Activated T-helper 1 cell treated with anti-CD3 and anti-CD28 coated beads, Interleukin-12 subunit alpha, Interleukin-12 subunit beta, Interleukin-2, Interleukin-4 antibody, amounts not matched to agents 30 ng/mL and 10 ng/mL and 1 ng/mL, durations not matched to agents 14 hours and 24 hours and 36 hours (primary cell): ENCODE measurements at regions not wholly inside any gene's neighbourhood (a gene's known extent, or its start where the extent isn't known, plus 50 kb on each side); places are given as distances from the start of the nearest gene placed in this dataset.
"Not testable (repeated sequence)": the region's sequence is repeated elsewhere in the genome, so short reads cannot be mapped to it uniquely, and the experiment has no call there.

ENCODE experiments used
- DNase-seq: peaks from one replicate; pipeline ENCODE4 v3.0.0; 2021; ENCODE audit warnings: low spot score
- H3K27ac Mint-ChIP-seq: one replicate; pipeline ENCODE4 v1.8.0; 2021; ENCODE audit warnings: mild to moderate bottlenecking, mixed read lengths
- H3K27me3 Mint-ChIP-seq: one replicate; pipeline ENCODE4 v1.8.0; 2022; ENCODE audit warnings: mild to moderate bottlenecking, moderate library complexity, mixed read lengths; ENCODE audit not compliant: insufficient read depth
- H3K36me3 Mint-ChIP-seq: one replicate; pipeline ENCODE4 v1.8.0; 2021; ENCODE audit warnings: low read depth, mixed read lengths
- H3K4me1 Mint-ChIP-seq: one replicate; pipeline ENCODE4 v1.8.0; 2021; ENCODE audit warnings: low read depth, mixed read lengths
- H3K4me3 Mint-ChIP-seq: one replicate; pipeline ENCODE4 v1.8.0; 2021; ENCODE audit warnings: mild to moderate bottlenecking, moderate library complexity, mixed read lengths
- H3K9me3 Mint-ChIP-seq: one replicate; pipeline ENCODE4 v1.8.0; 2021; ENCODE audit warnings: mixed read lengths
- intact Hi-C: fragments of 100-400 bp; cut with micrococcal nuclease; formaldehyde crosslinking; loops from one replicate; pipeline ENCODE4 v1.15.1; 2024

DNA sequence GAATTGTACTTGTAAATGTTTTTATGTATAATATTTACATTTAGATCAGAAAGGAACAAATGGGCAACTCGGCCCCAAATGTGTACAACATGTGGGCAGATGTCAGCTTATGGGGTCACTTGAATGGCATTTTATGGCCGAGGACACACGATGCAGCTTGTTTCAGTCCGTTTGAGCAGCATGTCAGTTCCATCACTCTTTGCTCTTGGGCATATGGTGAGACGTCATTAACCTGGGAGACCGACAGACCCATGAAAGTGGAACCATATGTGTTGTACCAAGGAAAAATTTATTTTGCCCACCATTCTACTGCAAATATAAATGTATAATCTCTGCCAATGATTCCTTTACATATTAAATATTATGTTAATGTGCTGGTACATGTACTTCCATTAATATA lies 561.9 kb upstream of the SOX9 start:
- H3K4me1 Mint-ChIP-seq: no peaks in the 10 kb centered on the region
- no peaks in the 10 kb centered on the region for H3K27me3 Mint-ChIP-seq
- no peak overlapping the region for H3K27ac Mint-ChIP-seq
- H3K4me3 Mint-ChIP-seq: no peak overlapping the region
- intact Hi-C loops: no loop called here
- no peak for DNase-seq
- H3K36me3 Mint-ChIP-seq: no peaks in the 10 kb centered on the region
- peaks cover 21% of the 10 kb centered on the region for H3K9me3 Mint-ChIP-seq

- no peaks in the 10 kb centered on the region for H3K4me1 Mint-ChIP-seq
- H3K9me3 Mint-ChIP-seq: peaks cover 19% of the 10 kb centered on the region
- no peak for DNase-seq
- no peaks in the 10 kb centered on the region for H3K27me3 Mint-ChIP-seq
- H3K27ac Mint-ChIP-seq: no peak overlapping the region
- no peaks in the 10 kb centered on the region for H3K36me3 Mint-ChIP-seq
- intact Hi-C loops: no loop called here
- no peak overlapping the region for H3K4me3 Mint-ChIP-seq
Observed at GRCh38 chr17:71572343-71572742, 548.5 kb upstream of the SOX9 start.

DNA sequence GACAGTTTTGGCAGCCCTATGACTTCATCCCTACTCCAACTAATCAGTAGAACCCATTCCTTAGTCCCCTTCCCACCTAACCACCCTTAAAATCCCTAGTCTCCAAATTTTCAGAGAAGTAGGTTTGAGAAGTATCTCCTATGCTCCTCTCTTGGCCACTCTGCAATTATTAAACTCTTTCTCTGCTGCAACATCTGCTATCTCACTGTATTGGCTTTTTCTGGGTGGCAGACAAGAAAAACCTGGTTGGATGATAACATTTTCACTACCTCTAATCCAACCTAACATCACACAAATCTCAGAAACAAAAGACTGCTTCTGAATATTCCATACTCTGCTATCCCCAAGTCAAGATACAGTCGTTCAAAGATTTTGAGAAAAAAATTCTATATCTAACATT lies 542.4 kb upstream of the SOX9 start:
- Mint-ChIP-seq H3K27me3 (no peaks in the 10 kb centered on the region), H3K27ac (no peak overlapping the region), H3K4me1 (no peaks in the 10 kb centered on the region), H3K4me3 (no peak overlapping the region), H3K9me3 (peaks cover 15% of the 10 kb centered on the region), H3K36me3 (no peaks in the 10 kb centered on the region)
- intact Hi-C loops: no loop called here
- DNase-seq: no peak

GRCh38 chr17:71580220-71580619 lies 540.6 kb upstream of the SOX9 start:
- no peak for DNase-seq
- H3K36me3 Mint-ChIP-seq: no peaks in the 10 kb centered on the region
- H3K27ac Mint-ChIP-seq: no peak overlapping the region
- H3K27me3 Mint-ChIP-seq: no peaks in the 10 kb centered on the region
- intact Hi-C loops: no loop called here
- no peak overlapping the region for H3K4me3 Mint-ChIP-seq
- H3K9me3 Mint-ChIP-seq: peaks cover 12% of the 10 kb centered on the region
- H3K4me1 Mint-ChIP-seq: no peaks in the 10 kb centered on the region

DNA sequence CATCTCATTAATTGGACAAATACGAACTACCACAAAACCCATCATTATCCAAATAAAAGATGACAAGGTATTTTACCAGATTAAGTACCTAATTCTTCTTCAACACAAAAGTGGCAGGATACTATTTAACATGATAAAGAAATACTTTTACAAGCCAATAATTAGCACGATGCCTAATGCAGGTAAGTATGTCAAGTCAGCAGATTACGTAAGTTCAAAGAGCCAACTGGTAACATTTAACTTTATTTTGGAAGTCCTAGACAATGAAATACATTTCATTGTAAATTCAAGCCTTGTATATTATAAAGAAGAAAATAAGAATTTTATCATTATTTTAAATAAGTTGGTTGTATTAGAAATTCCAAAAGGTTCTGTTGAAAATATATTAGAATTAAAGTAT lies 535.3 kb upstream of the SOX9 start:
- H3K4me1 Mint-ChIP-seq: no peaks in the 10 kb centered on the region
- no peaks in the 10 kb centered on the region for H3K27me3 Mint-ChIP-seq

GRCh38 chr17:71592431-71592830 lies 528.4 kb upstream of the SOX9 start:
- intact Hi-C loops: no loop called here
- Mint-ChIP-seq H3K4me3 (no peak overlapping the region), H3K4me1 (no peaks in the 10 kb centered on the region), H3K36me3 (no peaks in the 10 kb centered on the region), H3K27ac (no peak overlapping the region), H3K9me3 (no peaks in the 10 kb centered on the region), H3K27me3 (no peaks in the 10 kb centered on the region)
- DNase-seq: no peak

More for the DNA sequence above, 535.3 kb upstream of the SOX9 start:
- Mint-ChIP-seq H3K36me3 (no peaks in the 10 kb centered on the region), H3K4me3 (no peak overlapping the region), H3K27ac (no peak overlapping the region), H3K9me3 (peaks cover 3% of the 10 kb centered on the region)
- DNase-seq: no peak
- intact Hi-C loops: no loop called here

DNA sequence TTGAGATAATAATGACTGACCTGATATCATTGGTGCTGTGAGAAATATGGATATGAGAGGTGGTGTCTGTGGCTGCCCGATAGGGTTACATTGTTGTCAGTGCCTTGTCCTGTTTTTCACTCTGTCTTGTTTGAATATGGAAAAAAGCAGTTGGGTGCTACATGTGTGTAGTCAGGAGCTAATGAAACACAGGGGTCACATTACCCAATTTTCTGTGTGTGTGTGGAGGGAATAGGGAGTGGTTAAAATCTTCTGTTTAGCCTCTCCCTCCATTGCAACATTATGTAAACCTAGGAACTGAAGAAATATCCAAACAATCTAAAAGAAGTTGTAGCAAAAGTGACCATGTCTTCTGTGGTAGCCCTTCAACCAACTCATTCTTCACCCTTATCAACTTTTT lies 527.7 kb upstream of the SOX9 start:
- H3K9me3 Mint-ChIP-seq: no peaks in the 10 kb centered on the region
- no peaks in the 10 kb centered on the region for H3K4me1 Mint-ChIP-seq
- no peaks in the 10 kb centered on the region for H3K36me3 Mint-ChIP-seq
- H3K27me3 Mint-ChIP-seq: no peaks in the 10 kb centered on the region
- no peak overlapping the region for H3K27ac Mint-ChIP-seq
- DNase-seq: no peak
- intact Hi-C loops: no loop called here
- H3K4me3 Mint-ChIP-seq: no peak overlapping the region

- H3K27ac Mint-ChIP-seq, intact Hi-C loops, H3K36me3 Mint-ChIP-seq, H3K4me1 Mint-ChIP-seq, H3K4me3 Mint-ChIP-seq, H3K9me3 Mint-ChIP-seq, H3K27me3 Mint-ChIP-seq, DNase-seq: not testable (repeated sequence)
Observed at GRCh38 chr17:71599583-71599982, 521.2 kb upstream of the SOX9 start.

GRCh38 chr17:71600137-71600789 lies 520.6 kb upstream of the SOX9 start:
- no peaks in the 10 kb centered on the region for H3K4me1 Mint-ChIP-seq
- intact Hi-C loops: no loop called here
- H3K4me3 Mint-ChIP-seq: no peak overlapping the region
- DNase-seq: no peak
- H3K27ac Mint-ChIP-seq: no peak overlapping the region
- peaks cover 4% of the 10 kb centered on the region for H3K9me3 Mint-ChIP-seq
- no peaks in the 10 kb centered on the region for H3K27me3 Mint-ChIP-seq
- H3K36me3 Mint-ChIP-seq: no peaks in the 10 kb centered on the region

DNA sequence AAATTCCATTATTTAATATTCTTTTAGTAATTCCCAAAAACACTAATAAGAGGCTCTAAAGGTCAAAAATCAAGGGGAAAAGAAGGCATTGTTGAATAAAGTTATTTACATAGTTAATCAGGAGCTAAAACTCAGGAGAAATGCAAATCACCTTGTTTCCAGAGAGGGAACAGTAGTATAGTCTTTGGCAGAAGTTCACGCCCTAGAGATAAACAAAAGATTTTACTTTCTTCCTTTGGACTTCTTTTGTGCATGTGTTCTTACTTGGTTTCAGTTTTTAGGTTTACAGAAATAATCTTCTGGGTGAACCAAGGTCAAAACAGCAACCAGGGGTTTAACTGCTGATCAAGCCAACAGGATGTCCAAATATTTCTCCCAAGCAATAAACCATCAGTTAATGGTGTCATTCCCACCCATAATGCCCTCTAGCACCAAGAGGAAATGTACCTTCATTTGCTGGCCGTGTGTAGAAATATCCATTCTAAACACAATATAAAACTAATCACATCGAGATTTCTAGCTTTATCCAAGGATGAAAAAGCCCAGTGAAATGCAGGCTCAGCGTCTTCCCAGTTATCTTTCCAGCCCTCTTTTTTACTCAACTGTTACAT lies 518.8 kb upstream of the SOX9 start:
- intact Hi-C loops: no loop called here
- H3K27me3 Mint-ChIP-seq: no peaks in the 10 kb centered on the region
- H3K4me3 Mint-ChIP-seq: no peak overlapping the region
- H3K4me1 Mint-ChIP-seq: no peaks in the 10 kb centered on the region
- H3K9me3 Mint-ChIP-seq: peaks cover 5% of the 10 kb centered on the region
- DNase-seq: no peak
- no peaks in the 10 kb centered on the region for H3K36me3 Mint-ChIP-seq
- no peak overlapping the region for H3K27ac Mint-ChIP-seq

DNA sequence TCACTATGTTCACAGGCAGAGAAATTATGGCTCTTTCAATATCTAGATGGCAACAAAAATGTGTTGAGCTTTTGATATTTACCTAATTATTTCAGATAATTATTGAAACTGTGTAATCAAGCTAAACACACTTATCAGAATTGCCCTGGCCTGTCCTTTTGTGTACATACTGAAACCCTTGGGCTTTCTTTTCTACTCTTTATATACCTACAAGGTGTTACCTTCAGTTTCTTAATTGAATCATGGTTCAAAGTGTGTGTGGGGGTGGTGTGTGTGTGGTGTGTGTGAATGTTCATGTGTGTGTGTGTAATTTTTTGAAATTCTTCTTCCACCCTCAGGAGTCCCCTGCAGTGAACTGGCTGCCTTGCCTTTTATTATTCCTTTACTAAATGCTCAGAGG lies 506.8 kb upstream of the SOX9 start:
- H3K4me3 Mint-ChIP-seq: no peak overlapping the region
- intact Hi-C loops: no loop called here
- peaks cover 16% of the 10 kb centered on the region for H3K9me3 Mint-ChIP-seq
- no peak for DNase-seq
- no peaks in the 10 kb centered on the region for H3K4me1 Mint-ChIP-seq
- no peaks in the 10 kb centered on the region for H3K27me3 Mint-ChIP-seq
- no peaks in the 10 kb centered on the region for H3K36me3 Mint-ChIP-seq
- no peak overlapping the region for H3K27ac Mint-ChIP-seq

- intact Hi-C loops: no loop called here
- no peak for DNase-seq
- no peak overlapping the region for H3K27ac Mint-ChIP-seq
- no peak overlapping the region for H3K4me3 Mint-ChIP-seq
- H3K36me3 Mint-ChIP-seq: no peaks in the 10 kb centered on the region
- no peaks in the 10 kb centered on the region for H3K4me1 Mint-ChIP-seq
- peaks cover 25% of the 10 kb centered on the region for H3K9me3 Mint-ChIP-seq
- H3K27me3 Mint-ChIP-seq: no peaks in the 10 kb centered on the region
Observed at GRCh38 chr17:71615820-71616219, 505.0 kb upstream of the SOX9 start.

DNA sequence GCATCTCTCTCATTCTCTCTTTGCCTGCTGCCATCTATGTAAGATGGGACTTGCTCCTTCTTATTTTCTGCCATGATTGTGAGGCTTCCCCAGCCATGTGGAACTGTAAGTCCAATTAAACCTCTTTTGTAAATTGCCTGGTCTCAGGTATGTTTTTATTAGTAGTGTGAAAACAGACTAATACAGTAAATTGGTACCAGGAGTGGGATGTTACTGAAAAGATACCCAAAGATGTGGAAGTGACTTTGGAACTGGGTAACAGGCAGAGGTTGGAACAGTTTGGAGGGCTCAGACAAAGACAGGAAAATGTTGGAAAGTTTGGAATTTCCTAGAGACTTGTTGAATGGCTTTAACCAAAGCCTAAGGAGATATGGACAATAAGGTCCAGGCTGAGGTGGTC lies 503.1 kb upstream of the SOX9 start:
- H3K4me1 Mint-ChIP-seq, H3K27me3 Mint-ChIP-seq, intact Hi-C loops, H3K36me3 Mint-ChIP-seq, DNase-seq, H3K4me3 Mint-ChIP-seq, H3K27ac Mint-ChIP-seq: not testable (repeated sequence)
- peaks cover 30% of the 10 kb centered on the region for H3K9me3 Mint-ChIP-seq

- Mint-ChIP-seq H3K27ac (no peak overlapping the region), H3K4me1 (no peaks in the 10 kb centered on the region), H3K9me3 (peaks cover 10% of the 10 kb centered on the region), H3K36me3 (no peaks in the 10 kb centered on the region), H3K27me3 (no peaks in the 10 kb centered on the region), H3K4me3 (no peak overlapping the region)
- intact Hi-C loops: no loop called here
- DNase-seq: no peak
Observed at GRCh38 chr17:71625330-71625729, 495.5 kb upstream of the SOX9 start.
